Upper lobe of left lung (tissue), 4 donors: ENCODE measurements at regions not wholly inside any gene's neighbourhood (a gene's known extent, or its start where the extent isn't known, plus 50 kb on each side); places are given as distances from the start of the nearest gene placed in this dataset.

Experiments
- EP300 ChIP-seq, 4 donors: sonication (generic); formaldehyde crosslinking; IDR thresholded peaks; one replicate each; pipeline ENCODE4 v1.5.1; 2017; ENCODE audit warnings: antibody characterized with exemption in 4 of 4, control low read depth in 2 of 4
- POLR2A ChIP-seq, 4 donors: fragments of 450-650 bp; IDR thresholded peaks; one replicate each; pipeline ENCODE4 v1.5.1; 2016 to 2017; ENCODE audit warnings: antibody characterized with exemption in 4 of 4, mild to moderate bottlenecking in 2 of 4
- POLR2AphosphoS5 ChIP-seq, 2 donors: sonication (generic); formaldehyde crosslinking; IDR thresholded peaks; one replicate each; pipeline ENCODE4 v1.5.1; 2017; ENCODE audit warnings: antibody characterized with exemption in 2 of 2
- TF ChIP-seq, protein P1 (sequence below), 6 experiments: fragments of 450-650 bp in 4 of 6; fragments of 200-600 bp in 2 of 6; sonication (generic) in 2 of 6; IDR thresholded peaks; one replicate each; pipeline ENCODE4 v1.5.1; 2016 to 2019; ENCODE audit warnings: antibody characterized with exemption in 6 of 6

GRCh38 chr11:15308840-15309239 is 194.1 kb downstream of the INSC start:
- TF ChIP-seq, protein P1, sequence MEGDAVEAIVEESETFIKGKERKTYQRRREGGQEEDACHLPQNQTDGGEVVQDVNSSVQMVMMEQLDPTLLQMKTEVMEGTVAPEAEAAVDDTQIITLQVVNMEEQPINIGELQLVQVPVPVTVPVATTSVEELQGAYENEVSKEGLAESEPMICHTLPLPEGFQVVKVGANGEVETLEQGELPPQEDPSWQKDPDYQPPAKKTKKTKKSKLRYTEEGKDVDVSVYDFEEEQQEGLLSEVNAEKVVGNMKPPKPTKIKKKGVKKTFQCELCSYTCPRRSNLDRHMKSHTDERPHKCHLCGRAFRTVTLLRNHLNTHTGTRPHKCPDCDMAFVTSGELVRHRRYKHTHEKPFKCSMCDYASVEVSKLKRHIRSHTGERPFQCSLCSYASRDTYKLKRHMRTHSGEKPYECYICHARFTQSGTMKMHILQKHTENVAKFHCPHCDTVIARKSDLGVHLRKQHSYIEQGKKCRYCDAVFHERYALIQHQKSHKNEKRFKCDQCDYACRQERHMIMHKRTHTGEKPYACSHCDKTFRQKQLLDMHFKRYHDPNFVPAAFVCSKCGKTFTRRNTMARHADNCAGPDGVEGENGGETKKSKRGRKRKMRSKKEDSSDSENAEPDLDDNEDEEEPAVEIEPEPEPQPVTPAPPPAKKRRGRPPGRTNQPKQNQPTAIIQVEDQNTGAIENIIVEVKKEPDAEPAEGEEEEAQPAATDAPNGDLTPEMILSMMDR (IDR thresholded peaks at IDR 0.05), result no peak
- TF ChIP-seq POLR2AphosphoS5 (IDR thresholded peaks at IDR 0.05), result no peak
- no peak for TF ChIP-seq POLR2A (IDR thresholded peaks at IDR 0.05)
- no peak for TF ChIP-seq EP300 (IDR thresholded peaks at IDR 0.05)
